Muscle of leg (tissue), 3 donors: ENCODE measurements at regions not wholly inside any gene's neighbourhood (a gene's known extent, or its start where the extent isn't known, plus 50 kb on each side); places are given as distances from the start of the nearest gene placed in this dataset.

Experiments used
- DNase-seq: peaks from one replicate; pipeline ENCODE4 v3.0.0; 2013
- H3K27ac ChIP-seq: one replicate; pipeline ENCODE4 v1.5.1; 2013; ENCODE audit warnings: mild to moderate bottlenecking, low read length, control low read depth
- H3K27me3 ChIP-seq: one replicate; pipeline ENCODE4 v1.6.1; 2013; ENCODE audit warnings: low read length; ENCODE audit not compliant: control insufficient read depth, insufficient read depth
- H3K36me3 ChIP-seq: one replicate; pipeline ENCODE4 v1.6.1; 2013; ENCODE audit warnings: low read length; ENCODE audit not compliant: control insufficient read depth, insufficient read depth
- H3K4me1 ChIP-seq: one replicate; pipeline ENCODE4 v1.6.1; 2013; ENCODE audit warnings: low read length; ENCODE audit not compliant: control insufficient read depth, insufficient read depth
- H3K4me3 ChIP-seq: one replicate; pipeline ENCODE4 v1.5.1; 2013; ENCODE audit warnings: low read length, control low read depth
- H3K9me3 ChIP-seq: replicated peaks from 2 replicates; pipeline ENCODE4 v1.6.1; 2013; ENCODE audit warnings: low read depth, low read length; ENCODE audit not compliant: control insufficient read depth
- WGBS: methylation state at CpG from one replicate; pipeline ENCODE4 v1.1.5; 2013; ENCODE audit warnings: missing lambda C conversion rate; ENCODE audit not compliant: insufficient coverage; 5-methylcytosine and 5-hydroxymethylcytosine counted together

GRCh38 chr2:118290411-118291250, 202.4 kb downstream of the INSIG2 start:
- H3K36me3 ChIP-seq, result no peaks in the 10 kb centered on the region
- H3K27ac ChIP-seq, result no peak overlapping the region
- H3K4me1 ChIP-seq, result peaks cover 7% of the 10 kb centered on the region
- H3K9me3 ChIP-seq, result no peaks in the 10 kb centered on the region
- no peak overlapping the region for H3K4me3 ChIP-seq
- peak; percentile 16 for DNase-seq
- no peaks in the 10 kb centered on the region for H3K27me3 ChIP-seq
- 20% methylated on average over 4 of the region's 8 CpGs for WGBS

DNA sequence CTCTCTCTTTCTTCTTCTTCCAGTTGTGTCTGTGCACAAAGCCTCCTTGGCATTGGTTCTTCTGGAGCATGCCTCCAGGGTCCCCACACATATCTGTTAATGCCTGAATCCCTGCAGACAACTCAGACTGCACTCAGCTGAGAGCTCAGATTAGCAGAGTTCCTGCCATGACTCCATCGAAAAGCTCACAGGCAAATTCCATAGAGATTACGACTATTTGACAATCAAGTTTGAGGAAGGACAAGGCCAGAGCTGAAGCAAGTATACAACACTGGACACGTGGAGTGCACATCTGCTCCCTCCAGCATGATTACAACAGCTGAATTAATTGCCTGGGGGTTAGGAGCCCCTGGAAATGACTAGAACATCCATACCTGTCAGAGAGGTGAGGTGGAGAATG, 190.7 kb downstream of the INSIG2 start:
- 43% methylated on average over 1 of the region's 3 CpGs for WGBS
- no peaks in the 10 kb centered on the region for H3K36me3 ChIP-seq
- H3K27me3 ChIP-seq, result no peaks in the 10 kb centered on the region
- H3K9me3 ChIP-seq, result no peaks in the 10 kb centered on the region
- no peaks in the 10 kb centered on the region for H3K4me1 ChIP-seq
- no peak for DNase-seq
- no peak overlapping the region for H3K4me3 ChIP-seq
- H3K27ac ChIP-seq, result no peak overlapping the region

DNA sequence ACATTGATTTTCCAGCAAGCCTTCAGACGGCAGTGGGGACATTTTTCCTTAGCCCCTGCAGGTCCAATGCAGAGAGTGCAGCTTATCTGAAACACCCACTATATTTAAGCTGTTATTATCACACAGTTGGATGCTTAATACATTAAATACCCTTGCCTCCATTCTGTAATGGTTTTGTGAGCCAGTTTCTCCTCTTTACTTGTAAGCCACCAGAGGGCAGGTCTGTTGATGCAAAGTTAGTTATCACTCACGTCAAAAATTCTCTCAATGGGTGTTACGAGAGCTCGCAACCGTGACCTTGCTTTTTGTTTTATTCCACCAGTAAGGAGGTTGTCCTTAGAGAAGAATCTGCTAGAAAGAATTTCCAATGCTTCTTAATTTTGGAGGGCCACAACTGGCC, 189.8 kb downstream of the INSIG2 start:
- no peaks in the 10 kb centered on the region for H3K9me3 ChIP-seq
- no peak for DNase-seq
- H3K36me3 ChIP-seq, result no peaks in the 10 kb centered on the region
- WGBS, result no CpG with 5 or more reads among the region's 5 CpGs
- no peak overlapping the region for H3K4me3 ChIP-seq
- no peak overlapping the region for H3K27ac ChIP-seq
- H3K4me1 ChIP-seq, result no peaks in the 10 kb centered on the region
- no peaks in the 10 kb centered on the region for H3K27me3 ChIP-seq

DNA sequence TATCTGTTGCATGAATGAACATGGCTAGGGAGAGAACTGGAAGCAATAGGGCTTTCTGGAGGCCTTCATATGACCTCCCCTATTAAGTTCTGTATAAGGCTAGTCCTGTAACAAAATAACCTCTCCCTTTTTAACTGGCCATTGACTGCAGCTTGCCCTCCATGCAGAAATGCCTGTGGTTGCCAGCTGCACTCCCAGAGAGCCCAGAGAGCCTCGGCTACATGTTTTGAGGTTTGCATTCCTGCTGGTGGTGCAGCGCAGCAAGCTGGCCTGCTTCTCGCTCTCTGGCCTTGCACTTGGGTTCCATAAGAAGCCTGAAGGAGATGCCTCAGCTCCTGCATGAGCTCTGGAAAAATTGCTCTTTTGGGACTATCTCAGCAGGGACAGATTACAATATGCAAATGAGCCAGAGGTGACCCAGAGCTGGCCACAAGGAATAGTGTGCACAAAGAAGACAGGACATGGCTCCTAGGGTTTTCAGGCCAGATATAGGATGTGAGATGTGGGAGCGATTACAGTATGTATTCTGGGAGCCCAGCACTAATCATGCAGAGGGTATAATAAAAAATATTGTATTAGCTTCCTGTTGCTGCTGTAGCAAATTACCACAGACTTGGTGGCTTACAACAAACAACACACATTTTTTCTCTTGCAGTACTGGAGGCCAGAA, 186.7 kb downstream of the INSIG2 start:
- Histone ChIP-seq H3K27me3 (no peaks in the 10 kb centered on the region), H3K27ac (no peak overlapping the region), H3K4me1 (no peaks in the 10 kb centered on the region), H3K9me3 (no peaks in the 10 kb centered on the region), H3K4me3 (no peak overlapping the region), H3K36me3 (no peaks in the 10 kb centered on the region)
- no peak for DNase-seq
- WGBS, result 65% methylated on average over 2 of the region's 4 CpGs

- H3K36me3 ChIP-seq, result no peaks in the 10 kb centered on the region
- 77% methylated on average over 5 of the region's 5 CpGs for WGBS
- H3K4me3 ChIP-seq, result no peak overlapping the region
- no peak overlapping the region for H3K27ac ChIP-seq
- no peaks in the 10 kb centered on the region for H3K27me3 ChIP-seq
- no peaks in the 10 kb centered on the region for H3K4me1 ChIP-seq
- no peaks in the 10 kb centered on the region for H3K9me3 ChIP-seq
- no peak for DNase-seq
Observed at GRCh38 chr2:118272391-118272790, 184.1 kb downstream of the INSIG2 start.

- H3K27me3 ChIP-seq, result no peaks in the 10 kb centered on the region
- H3K9me3 ChIP-seq, result no peaks in the 10 kb centered on the region
- WGBS, result 96% methylated on average over 7 of the region's 9 CpGs
- H3K4me3 ChIP-seq, result no peak overlapping the region
- no peak for DNase-seq
- H3K4me1 ChIP-seq, result peaks cover 6% of the 10 kb centered on the region
- H3K36me3 ChIP-seq, result no peaks in the 10 kb centered on the region
- H3K27ac ChIP-seq, result no peak overlapping the region
Observed at GRCh38 chr2:118269408-118270051, 181.3 kb downstream of the INSIG2 start.

DNA sequence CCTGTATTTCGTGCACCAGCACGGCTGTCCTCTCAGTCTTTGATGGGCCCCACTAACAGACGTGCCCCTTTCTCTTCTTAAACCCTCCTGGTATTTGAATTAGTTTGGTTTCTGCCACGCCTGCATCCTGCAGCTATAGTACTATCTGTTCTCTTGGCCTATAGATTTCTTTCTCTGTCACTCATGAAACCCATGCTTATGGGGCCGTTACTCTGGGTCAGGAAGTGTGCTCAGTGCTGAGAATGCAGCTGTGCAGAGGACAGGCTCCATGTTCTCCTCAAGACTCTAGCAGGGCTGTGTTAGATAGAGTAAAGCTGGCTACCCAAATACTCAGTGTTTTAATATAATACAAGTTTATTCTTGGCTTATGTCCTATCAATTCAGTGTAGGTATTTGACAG, 180.0 kb downstream of the INSIG2 start:
- Histone ChIP-seq H3K4me3 (no peak overlapping the region), H3K27me3 (no peaks in the 10 kb centered on the region), H3K27ac (no peak overlapping the region), H3K36me3 (no peaks in the 10 kb centered on the region), H3K4me1 (peaks cover 10% of the 10 kb centered on the region), H3K9me3 (no peaks in the 10 kb centered on the region)
- no peak for DNase-seq
- 100% methylated on average over 1 of the region's 5 CpGs for WGBS

DNA sequence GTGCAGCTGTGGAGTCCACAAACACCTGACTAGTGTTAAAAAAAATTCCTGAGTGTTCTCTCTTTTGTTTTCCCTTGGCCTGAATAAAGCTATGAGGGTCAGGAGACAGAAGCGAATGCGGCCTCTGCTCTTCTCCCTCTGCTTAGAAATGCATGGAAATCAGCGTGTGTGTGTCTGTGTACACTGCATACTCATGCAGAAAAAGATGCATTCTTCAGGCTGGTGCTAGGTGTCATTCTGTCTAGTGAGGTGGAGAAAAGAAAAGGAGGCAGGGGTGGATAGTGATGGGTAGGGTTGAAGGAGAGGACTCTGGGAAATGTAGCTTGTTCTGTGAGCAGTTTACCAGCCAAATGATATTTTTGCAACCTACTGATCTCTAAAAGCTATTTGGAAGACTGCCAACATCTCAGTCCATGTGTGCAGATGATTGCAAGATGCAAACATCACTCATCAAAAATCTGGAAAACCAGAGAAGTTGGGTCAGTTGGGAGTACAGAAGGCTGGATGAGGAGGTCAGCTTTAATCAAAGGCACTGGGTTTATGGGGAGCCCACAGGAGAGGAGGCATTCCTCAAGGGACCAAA, 177.7 kb downstream of the INSIG2 start:
- peak; percentile 33 for DNase-seq
- Histone ChIP-seq H3K4me1 (peaks cover 14% of the 10 kb centered on the region), H3K27me3 (no peaks in the 10 kb centered on the region), H3K36me3 (no peaks in the 10 kb centered on the region), H3K9me3 (no peaks in the 10 kb centered on the region), H3K4me3 (no peak overlapping the region), H3K27ac (no peak overlapping the region)
- WGBS, result no CpG with 5 or more reads among the region's 3 CpGs

GRCh38 chr2:118264232-118264990, 176.1 kb downstream of the INSIG2 start:
- H3K27ac ChIP-seq, result no peak overlapping the region
- no peaks in the 10 kb centered on the region for H3K27me3 ChIP-seq
- H3K36me3 ChIP-seq, result no peaks in the 10 kb centered on the region
- H3K4me3 ChIP-seq, result no peak overlapping the region
- no peak for DNase-seq
- H3K9me3 ChIP-seq, result peaks cover 2% of the 10 kb centered on the region
- peaks cover 14% of the 10 kb centered on the region for H3K4me1 ChIP-seq
- no CpG with 5 or more reads among the region's 7 CpGs for WGBS
